ENCODE measurements at regions not wholly inside any gene's neighbourhood (a gene's known extent, or its start where the extent isn't known, plus 50 kb on each side); places are given as distances from the start of the nearest gene placed in this dataset.

- no peaks in the 10 kb centered on the region for H3K27me3 ChIP-seq (ENCODE audit: low read length)
- H3K9me3 ChIP-seq (ENCODE audit: insufficient read depth, low read length), result no peaks in the 10 kb centered on the region
- no peak overlapping the region for H3K27ac ChIP-seq (ENCODE audit: low read depth, low read length)
- H3F3A ChIP-seq (ENCODE audit: insufficient read depth), result no peaks in the 10 kb centered on the region
- H3K79me2 ChIP-seq (ENCODE audit: insufficient read depth, low read length), result no peaks in the 10 kb centered on the region
- no peak overlapping the region for H3K4me2 ChIP-seq (ENCODE audit: low read depth, low read length, poor library complexity, severe bottlenecking)
- H3K9me2 ChIP-seq (replicated peaks; ENCODE audit: insufficient read depth, low read length), result no peaks in the 10 kb centered on the region
- H3K9ac ChIP-seq (ENCODE audit: low read length), result no peak overlapping the region
- no peaks in the 10 kb centered on the region for H3K36me3 ChIP-seq (ENCODE audit: low read length)
- no peaks in the 10 kb centered on the region for H4K20me1 ChIP-seq (ENCODE audit: low read depth, low read length)
- no peak overlapping the region for H2AFZ ChIP-seq (ENCODE audit: low read depth, low read length, severe bottlenecking)
- no peak overlapping the region for H3K4me3 ChIP-seq (ENCODE audit: insufficient read depth, low read length, poor library complexity, severe bottlenecking)
- no peak for TF ChIP-seq CTCF (IDR thresholded peaks at IDR 0.05; ENCODE audit: insufficient read depth, low read length, poor library complexity, severe bottlenecking)
- no peak for TF ChIP-seq EZH2phosphoT487 (conservative IDR thresholded peaks at IDR 0.05; ENCODE audit: low read length)
These were observed 286.2 kb upstream of the UMPS start for GRCh38 chr3:124444075-124444474.

DNA sequence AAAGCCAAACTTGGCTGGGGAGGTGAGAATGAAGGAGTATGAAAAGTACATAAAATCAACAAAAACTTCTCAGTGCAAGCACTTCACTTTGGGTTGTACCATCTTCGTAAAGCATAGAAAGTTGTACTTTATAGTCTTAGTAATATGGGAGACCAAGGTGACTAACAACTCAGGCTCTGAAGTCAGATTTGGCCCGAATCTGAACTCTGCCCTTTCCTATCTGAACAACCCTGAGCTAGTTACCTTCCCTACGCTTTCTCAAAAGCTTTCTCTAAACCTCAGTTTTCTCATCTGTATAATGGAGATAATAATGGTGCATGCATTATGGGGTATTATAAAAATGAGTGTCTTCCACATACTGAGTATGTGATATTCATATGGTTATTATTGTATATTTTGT is 285.4 kb upstream of the UMPS start:
- no peak overlapping the region for H3K4me3 ChIP-seq (ENCODE audit: insufficient read depth, low read length, poor library complexity, severe bottlenecking)
- H3K36me3 ChIP-seq (ENCODE audit: low read length), result no peaks in the 10 kb centered on the region
- no peaks in the 10 kb centered on the region for H3F3A ChIP-seq (ENCODE audit: insufficient read depth)
- TF ChIP-seq CTCF (IDR thresholded peaks at IDR 0.05; ENCODE audit: insufficient read depth, low read length, poor library complexity, severe bottlenecking) (no peak), EZH2phosphoT487 (conservative IDR thresholded peaks at IDR 0.05; ENCODE audit: low read length) (no peak)
- no peaks in the 10 kb centered on the region for H3K9me2 ChIP-seq (replicated peaks; ENCODE audit: insufficient read depth, low read length)
- H3K9ac ChIP-seq (ENCODE audit: low read length), result no peak overlapping the region
- no peak overlapping the region for H2AFZ ChIP-seq (ENCODE audit: low read depth, low read length, severe bottlenecking)
- no peaks in the 10 kb centered on the region for H3K79me2 ChIP-seq (ENCODE audit: insufficient read depth, low read length)
- no peaks in the 10 kb centered on the region for H4K20me1 ChIP-seq (ENCODE audit: low read depth, low read length)
- no peak overlapping the region for H3K27ac ChIP-seq (ENCODE audit: low read depth, low read length)
- no peak overlapping the region for H3K4me2 ChIP-seq (ENCODE audit: low read depth, low read length, poor library complexity, severe bottlenecking)
- H3K27me3 ChIP-seq (ENCODE audit: low read length), result no peaks in the 10 kb centered on the region
- H3K9me3 ChIP-seq (ENCODE audit: insufficient read depth, low read length), result no peaks in the 10 kb centered on the region

DNA sequence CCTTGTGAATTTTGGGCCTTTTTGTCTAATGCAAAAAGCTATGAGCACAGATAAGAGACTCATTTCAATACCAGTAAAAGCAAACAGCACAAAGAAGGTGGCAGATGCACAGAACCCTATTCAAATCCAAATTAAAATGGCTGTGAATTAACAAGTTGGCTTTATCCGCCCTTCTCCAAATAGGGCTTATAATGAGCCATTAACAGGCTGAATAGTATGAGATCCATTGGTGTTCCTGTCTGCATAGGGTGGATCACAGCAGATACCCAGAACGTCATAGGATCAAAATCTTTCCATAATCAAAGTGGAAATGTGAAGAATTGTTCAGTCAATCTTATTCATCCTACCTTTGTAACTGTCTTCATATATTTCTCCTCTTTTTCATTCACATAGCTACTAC is 282.4 kb upstream of the UMPS start:
- TF ChIP-seq EZH2phosphoT487 (conservative IDR thresholded peaks at IDR 0.05; ENCODE audit: low read length), result no peak
- TF ChIP-seq CTCF (IDR thresholded peaks at IDR 0.05; ENCODE audit: insufficient read depth, low read length, poor library complexity, severe bottlenecking), result no peak
- Histone ChIP-seq H3K9ac (ENCODE audit: low read length) (no peak overlapping the region), H3K4me3 (ENCODE audit: insufficient read depth, low read length, poor library complexity, severe bottlenecking) (no peak overlapping the region), H3K9me2 (replicated peaks; ENCODE audit: insufficient read depth, low read length) (no peaks in the 10 kb centered on the region), H3K27me3 (ENCODE audit: low read length) (no peaks in the 10 kb centered on the region), H3F3A (ENCODE audit: insufficient read depth) (no peaks in the 10 kb centered on the region), H3K79me2 (ENCODE audit: insufficient read depth, low read length) (no peaks in the 10 kb centered on the region), H4K20me1 (ENCODE audit: low read depth, low read length) (no peaks in the 10 kb centered on the region), H2AFZ (ENCODE audit: low read depth, low read length, severe bottlenecking) (no peak overlapping the region), H3K27ac (ENCODE audit: low read depth, low read length) (no peak overlapping the region), H3K4me2 (ENCODE audit: low read depth, low read length, poor library complexity, severe bottlenecking) (no peak overlapping the region), H3K36me3 (ENCODE audit: low read length) (no peaks in the 10 kb centered on the region), H3K9me3 (ENCODE audit: insufficient read depth, low read length) (no peaks in the 10 kb centered on the region)

DNA sequence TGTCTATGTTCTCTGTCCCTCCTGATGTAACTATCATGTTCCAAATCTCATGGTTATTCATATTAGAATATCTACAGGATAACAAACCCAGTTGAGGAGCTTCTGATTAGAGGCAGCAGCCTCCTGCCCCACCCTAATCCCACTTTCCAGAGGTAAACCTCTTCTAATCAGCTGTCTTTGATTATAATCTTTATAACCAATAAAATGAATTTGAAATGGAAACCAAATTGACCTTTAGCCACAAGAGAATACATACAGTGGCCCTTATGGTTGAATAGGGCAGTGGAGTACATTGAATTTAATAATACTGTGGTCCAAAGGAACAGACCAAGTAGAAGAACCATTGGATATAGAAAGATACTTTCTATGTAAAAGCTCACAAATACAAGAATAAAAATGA is 281.3 kb upstream of the UMPS start:
- no peaks in the 10 kb centered on the region for H3K36me3 ChIP-seq (ENCODE audit: low read length)
- H3K9me2 ChIP-seq (replicated peaks; ENCODE audit: insufficient read depth, low read length), result no peaks in the 10 kb centered on the region
- no peak overlapping the region for H3K4me2 ChIP-seq (ENCODE audit: low read depth, low read length, poor library complexity, severe bottlenecking)
- no peaks in the 10 kb centered on the region for H4K20me1 ChIP-seq (ENCODE audit: low read depth, low read length)
- H3K27ac ChIP-seq (ENCODE audit: low read depth, low read length), result no peak overlapping the region
- no peaks in the 10 kb centered on the region for H3K27me3 ChIP-seq (ENCODE audit: low read length)
- no peaks in the 10 kb centered on the region for H3K79me2 ChIP-seq (ENCODE audit: insufficient read depth, low read length)
- H3K9me3 ChIP-seq (ENCODE audit: insufficient read depth, low read length), result no peaks in the 10 kb centered on the region
- no peaks in the 10 kb centered on the region for H3F3A ChIP-seq (ENCODE audit: insufficient read depth)
- no peak overlapping the region for H3K9ac ChIP-seq (ENCODE audit: low read length)
- TF ChIP-seq CTCF (IDR thresholded peaks at IDR 0.05; ENCODE audit: insufficient read depth, low read length, poor library complexity, severe bottlenecking), result no peak
- TF ChIP-seq EZH2phosphoT487 (conservative IDR thresholded peaks at IDR 0.05; ENCODE audit: low read length), result no peak
- H2AFZ ChIP-seq (ENCODE audit: low read depth, low read length, severe bottlenecking), result no peak overlapping the region
- no peak overlapping the region for H3K4me3 ChIP-seq (ENCODE audit: insufficient read depth, low read length, poor library complexity, severe bottlenecking)

Measured in SU-DHL-6 (cell line).